22Rv1 (cell line): ENCODE measurements at regions not wholly inside any gene's neighbourhood (a gene's known extent, or its start where the extent isn't known, plus 50 kb on each side); places are given as distances from the start of the nearest gene placed in this dataset.

Experiments used
- H3K27ac ChIP-seq: fragments of 450-650 bp; 2 replicates; pipeline ENCODE4 v1.5.1; 2017
- CTCF ChIP-seq: fragments of 450-650 bp; IDR thresholded peaks from 2 replicates; pipeline ENCODE4 v1.5.1; 2017; ENCODE audit warnings: mild to moderate bottlenecking
- ZFX ChIP-seq: fragments of 450-650 bp; IDR thresholded peaks from 2 replicates; pipeline ENCODE4 v1.6.1; 2017; ENCODE audit warnings: antibody characterized with exemption, borderline replicate concordance

DNA sequence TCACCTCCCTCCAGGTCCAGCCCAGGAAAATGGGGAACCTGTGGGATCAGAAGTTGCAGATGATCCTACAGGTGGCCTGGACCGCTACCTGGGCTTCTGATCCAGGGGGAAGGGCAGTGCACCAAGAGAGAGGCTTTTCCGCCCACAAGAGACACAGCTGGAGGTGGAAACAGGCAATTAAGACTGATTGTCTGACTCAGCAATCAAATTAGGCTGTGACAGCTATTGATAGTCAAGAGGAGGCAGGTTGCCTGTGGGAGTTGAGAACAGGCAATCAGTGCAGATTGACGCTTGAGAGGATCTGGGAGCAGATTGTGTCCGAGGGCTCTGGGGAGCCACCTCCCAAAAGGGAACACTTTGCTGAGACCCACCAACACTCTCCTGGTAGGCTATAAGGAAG lies 71.1 kb upstream of the SLC44A1 start:
- TF ChIP-seq CTCF (no peak), ZFX (no peak)
- H3K27ac ChIP-seq: no peak overlapping the region

- TF ChIP-seq ZFX (no peak), CTCF (no peak)
- no peak overlapping the region for H3K27ac ChIP-seq
Measured at GRCh38 chr9:105173826-105174225, 70.6 kb upstream of the SLC44A1 start.

GRCh38 chr9:105176194-105176593 lies 68.3 kb upstream of the SLC44A1 start:
- no peak overlapping the region for H3K27ac ChIP-seq
- TF ChIP-seq ZFX: no peak

- H3K27ac ChIP-seq: no peak overlapping the region
- TF ChIP-seq ZFX: no peak
- TF ChIP-seq CTCF: no peak
Measured at GRCh38 chr9:105178076-105178475, 66.4 kb upstream of the SLC44A1 start.

DNA sequence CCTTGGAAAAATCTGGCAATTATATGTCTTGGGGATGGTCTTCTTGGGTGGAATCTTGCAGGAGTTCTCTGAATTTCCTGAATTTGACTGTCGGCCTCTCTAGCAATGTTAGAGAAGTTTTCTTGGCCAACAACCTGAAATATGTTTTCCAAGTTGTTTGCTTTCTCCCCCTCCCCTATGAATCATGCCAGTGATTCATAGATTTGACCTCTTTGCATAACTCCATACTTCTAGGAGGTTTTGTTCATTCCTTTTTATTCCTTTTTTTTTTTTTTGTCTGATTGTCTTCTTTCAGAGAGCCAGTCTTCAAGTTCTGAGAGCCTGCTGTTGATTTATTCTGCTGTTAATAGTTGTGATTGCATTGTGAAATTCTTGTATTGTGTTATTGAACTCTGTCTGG lies 56.7 kb upstream of the SLC44A1 start:
- no peak for TF ChIP-seq CTCF
- TF ChIP-seq ZFX: no peak

GRCh38 chr9:105188746-105189145 lies 55.7 kb upstream of the SLC44A1 start:
- H3K27ac ChIP-seq: no peak overlapping the region
- TF ChIP-seq ZFX: no peak
- no peak for TF ChIP-seq CTCF

More for the DNA sequence above, 56.7 kb upstream of the SLC44A1 start:
- no peak overlapping the region for H3K27ac ChIP-seq

DNA sequence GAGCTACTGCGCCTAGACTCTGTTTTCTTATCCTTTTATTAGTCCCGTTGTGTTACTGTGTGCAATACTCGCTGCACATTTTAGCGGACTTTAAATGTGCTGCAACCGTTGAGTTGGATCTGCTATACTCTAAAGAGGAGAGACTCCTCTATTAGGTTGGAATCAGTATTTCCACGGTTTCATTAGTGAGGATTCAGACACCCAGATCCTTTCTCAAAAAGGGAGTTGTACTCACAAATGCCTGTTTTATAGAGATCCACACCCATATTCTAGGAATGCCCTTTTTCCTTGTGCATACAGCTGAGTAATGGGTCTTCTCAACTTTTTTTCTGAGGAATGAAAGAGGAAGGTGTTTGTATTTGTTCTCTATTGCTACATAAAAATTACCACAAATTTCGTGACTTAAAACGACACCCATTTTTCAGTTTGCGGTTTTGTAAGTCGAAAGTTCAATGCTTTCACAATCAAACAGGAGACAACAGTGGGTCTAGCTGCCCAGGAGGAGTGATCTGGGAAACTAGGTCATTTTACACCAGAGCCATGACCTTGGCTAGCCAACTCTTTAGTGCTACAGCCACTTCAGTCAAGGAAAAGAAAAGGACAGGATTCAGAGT lies 52.8 kb upstream of the SLC44A1 start:
- H3K27ac ChIP-seq: no peak overlapping the region
- TF ChIP-seq ZFX: no peak
- TF ChIP-seq CTCF: no peak

- TF ChIP-seq ZFX (no peak), CTCF (no peak)
- H3K27ac ChIP-seq: no peak overlapping the region
Measured at GRCh38 chr9:105193560-105193959, 50.9 kb upstream of the SLC44A1 start.
